ENCODE measurements at regions not wholly inside any gene's neighbourhood (a gene's known extent, or its start where the extent isn't known, plus 50 kb on each side); places are given as distances from the start of the nearest gene placed in this dataset.

GRCh38 chr2:128369602-128370467 is 51.2 kb upstream of the HS6ST1 start:
- no peak for TF ChIP-seq CTCF (conservative IDR thresholded peaks at IDR 0.05 in 1 of 2, IDR thresholded peaks at IDR 0.05 in 1 of 2; ENCODE audit: low read depth in 1 of 2, low read length in 2 of 2)
- no peak for TF ChIP-seq EZH2 (IDR thresholded peaks at IDR 0.05; ENCODE audit: low read length, missing control alignments)
